ENCODE measurements at regions not wholly inside any gene's neighbourhood (a gene's known extent, or its start where the extent isn't known, plus 50 kb on each side); places are given as distances from the start of the nearest gene placed in this dataset.

DNA sequence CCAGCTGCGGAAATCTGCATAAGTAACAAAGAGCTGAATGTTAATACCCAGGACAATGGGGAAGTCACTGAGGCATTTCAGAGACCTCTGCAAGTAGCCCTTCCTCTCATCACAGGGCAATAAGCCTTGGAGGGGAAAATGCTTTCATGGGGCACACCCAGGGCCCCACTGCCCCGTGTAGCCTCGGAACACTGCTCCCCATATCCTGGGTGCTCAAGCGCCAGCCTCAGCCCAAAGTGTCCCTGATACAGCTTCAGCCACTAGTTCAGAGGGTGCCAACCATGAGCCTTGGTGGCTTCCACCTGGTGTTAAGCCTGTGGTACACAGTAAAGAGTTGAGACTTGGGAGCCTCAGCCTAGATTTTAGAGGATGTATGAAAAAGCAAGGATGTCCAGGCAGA, 402.8 kb upstream of the CXorf51A start:
- TF ChIP-seq, protein P1, sequence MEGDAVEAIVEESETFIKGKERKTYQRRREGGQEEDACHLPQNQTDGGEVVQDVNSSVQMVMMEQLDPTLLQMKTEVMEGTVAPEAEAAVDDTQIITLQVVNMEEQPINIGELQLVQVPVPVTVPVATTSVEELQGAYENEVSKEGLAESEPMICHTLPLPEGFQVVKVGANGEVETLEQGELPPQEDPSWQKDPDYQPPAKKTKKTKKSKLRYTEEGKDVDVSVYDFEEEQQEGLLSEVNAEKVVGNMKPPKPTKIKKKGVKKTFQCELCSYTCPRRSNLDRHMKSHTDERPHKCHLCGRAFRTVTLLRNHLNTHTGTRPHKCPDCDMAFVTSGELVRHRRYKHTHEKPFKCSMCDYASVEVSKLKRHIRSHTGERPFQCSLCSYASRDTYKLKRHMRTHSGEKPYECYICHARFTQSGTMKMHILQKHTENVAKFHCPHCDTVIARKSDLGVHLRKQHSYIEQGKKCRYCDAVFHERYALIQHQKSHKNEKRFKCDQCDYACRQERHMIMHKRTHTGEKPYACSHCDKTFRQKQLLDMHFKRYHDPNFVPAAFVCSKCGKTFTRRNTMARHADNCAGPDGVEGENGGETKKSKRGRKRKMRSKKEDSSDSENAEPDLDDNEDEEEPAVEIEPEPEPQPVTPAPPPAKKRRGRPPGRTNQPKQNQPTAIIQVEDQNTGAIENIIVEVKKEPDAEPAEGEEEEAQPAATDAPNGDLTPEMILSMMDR (conservative IDR thresholded peaks at IDR 0.05 in 1 of 2, IDR thresholded peaks at IDR 0.05 in 1 of 2; ENCODE audit: extremely low read depth in 1 of 2, insufficient read depth in 1 of 2, low read depth in 1 of 2, low read length in 2 of 2): no peak
- no peak for TF ChIP-seq EZH2 (IDR thresholded peaks at IDR 0.05; ENCODE audit: borderline replicate concordance, low read length)

Data from mammary epithelial cell (primary cell).